GM12878 (cell line): ENCODE measurements at regions not wholly inside any gene's neighbourhood (a gene's known extent, or its start where the extent isn't known, plus 50 kb on each side); places are given as distances from the start of the nearest gene placed in this dataset.

Source experiments
- ATAC-seq: fragments of 200-7000 bp; cut with Tn5 transposase; 3 replicates; pipeline ENCODE4 v1.9.1; 2020; ENCODE audit warnings: mild to moderate bottlenecking, moderate library complexity
- BruUV-seq: library from RNA; stranded (reverse); fragments of 400-500 nt; replicated peaks from 2 replicates; lab custom pipeline; 2021; lab: Mats Ljungman, UMichigan
- CTCF ChIA-PET: fragments of 300-600 bp; sonication (Branson Sonifier 250); formaldehyde crosslinking; extraction: SDS; loops from one replicate; lab custom pipeline; 2021; ENCODE audit warnings: inconsistent platforms; lab: Yijun Ruan, JAX
- POLR2A ChIA-PET: fragments of 350-600 bp; formaldehyde crosslinking; extraction: SDS; loops from one replicate; lab custom pipeline; 2021; ENCODE audit warnings: inconsistent platforms; lab: Charles Lee
- RAD21 ChIA-PET: fragments of 300-600 bp; sonication (Branson Sonifier 250); formaldehyde crosslinking; loops from one replicate; lab custom pipeline; 2023; ENCODE audit warnings: antibody characterized with exemption; ENCODE audit not compliant: unreplicated experiment; lab: Charles Lee
- SMC1A ChIA-PET: fragments of 300-600 bp; sonication (Branson Sonifier 250); formaldehyde crosslinking; loops from one replicate; lab custom pipeline; 2023; ENCODE audit not compliant: unreplicated experiment, uncharacterized antibody; lab: Charles Lee
- DNase-seq: peaks from one replicate; pipeline ENCODE4 v3.0.0-alpha.2; 2011; ENCODE audit warnings: low read depth, low spot score
- FAIRE-seq: peaks from 3 replicates; lab custom pipeline; 2011; peaks lifted over from hg19 to GRCh38; lab: Jason Lieb, UNC
- H2AFZ ChIP-seq: 2 replicates; pipeline ENCODE4 v1.6.0; 2011; ENCODE audit warnings: low read depth, low read length, control low read depth; ENCODE audit not compliant: control insufficient read depth
- H3K27ac ChIP-seq: 2 replicates; pipeline ENCODE4 v1.5.1; 2011; ENCODE audit warnings: control low read depth; ENCODE audit not compliant: control insufficient read depth, insufficient read depth
- H3K27me3 ChIP-seq, 2 experiments: replicated peaks in 1 of 2; 2 replicates each; pipeline versions ENCODE4 v1.6.0 to v1.6.1; 2011; ENCODE audit warnings: low read length in 1 of 2; ENCODE audit not compliant: control insufficient read depth in 2 of 2, insufficient read depth in 2 of 2
- H3K36me3 ChIP-seq, 2 experiments: 2 replicates each; pipeline ENCODE4 v1.5.1; 2011; ENCODE audit warnings: low read length in 1 of 2; ENCODE audit not compliant: control insufficient read depth in 2 of 2, insufficient read depth in 2 of 2
- H3K4me1 ChIP-seq: 2 replicates; pipeline ENCODE4 v1.6.1; 2011; ENCODE audit warnings: mild to moderate bottlenecking, low read length, moderate library complexity, mixed read lengths; ENCODE audit not compliant: control insufficient read depth, insufficient read depth
- H3K4me2 ChIP-seq: 2 replicates; pipeline ENCODE4 v1.6.0; 2011; ENCODE audit warnings: control low read depth; ENCODE audit not compliant: control insufficient read depth, insufficient read depth
- H3K4me3 ChIP-seq: fragments of 200-600 bp; sonication (generic); 2 replicates; pipeline ENCODE4 v1.5.1; 2016
- H3K79me2 ChIP-seq: 2 replicates; pipeline ENCODE4 v1.6.0; 2011; ENCODE audit warnings: low read length; ENCODE audit not compliant: control insufficient read depth, insufficient read depth
- H3K9ac ChIP-seq: 2 replicates; pipeline ENCODE4 v1.8.0; 2011; ENCODE audit warnings: low read length, control low read depth, mixed read lengths; ENCODE audit not compliant: control insufficient read depth, insufficient read depth
- H3K9me3 ChIP-seq: replicated peaks from 3 replicates; pipeline ENCODE4 v1.5.1; 2011; ENCODE audit warnings: mild to moderate bottlenecking, low read length; ENCODE audit not compliant: control insufficient read depth, insufficient read depth
- H4K20me1 ChIP-seq: 2 replicates; pipeline ENCODE4 v1.6.0; 2011; ENCODE audit not compliant: control insufficient read depth, insufficient read depth
- BRCA1 ChIP-seq: IDR thresholded peaks from 2 replicates; pipeline ENCODE4 v1.6.1; 2011; ENCODE audit warnings: low read depth, low read length, improper control_type of control experiment
- CHD2 ChIP-seq: IDR thresholded peaks from 2 replicates; pipeline ENCODE4 v1.6.1; 2011; ENCODE audit warnings: low read depth, low read length, improper control_type of control experiment, borderline replicate concordance
- HCFC1 ChIP-seq: fragments of 150-350 bp; IDR thresholded peaks from 2 replicates; pipeline ENCODE4 v1.6.1; 2014; ENCODE audit warnings: low read length
- IRF4 ChIP-seq: IDR thresholded peaks from 2 replicates; pipeline ENCODE4 v1.6.1; 2011; ENCODE audit warnings: low read depth, low read length
- SPI1 ChIP-seq: IDR thresholded peaks from 2 replicates; pipeline ENCODE4 v1.6.1; 2011; ENCODE audit warnings: low read depth, mild to moderate bottlenecking, low read length, moderate library complexity, borderline replicate concordance; ENCODE audit not compliant: insufficient read depth
- YY1 ChIP-seq: IDR thresholded peaks from 2 replicates; pipeline ENCODE4 v1.6.1; 2011; ENCODE audit warnings: low read depth, mild to moderate bottlenecking, low read length
- WGBS: methylation state at CpG from one replicate; pipeline ENCODE4 v1.1.6; 2016; ENCODE audit warnings: low lambda C conversion rate; ENCODE audit not compliant: insufficient replicate concordance, insufficient coverage; ENCODE audit errors: missing lambda C conversion rate; 5-methylcytosine and 5-hydroxymethylcytosine counted together
- in situ Hi-C: fragments of 300-500 bp; cut with MboI; formaldehyde crosslinking; loops from 9 replicates; pipeline ENCODE4 v1.14.3; 2018; ENCODE audit warnings: mixed read lengths
- intact Hi-C: fragments of 100-400 bp; cut with micrococcal nuclease; formaldehyde crosslinking; loops from one replicate; pipeline ENCODE4 v1.14.2; 2022; ENCODE audit not compliant: unreplicated experiment
- TF ChIP-seq, protein P1 (sequence below): fragments of 450-650 bp; IDR thresholded peaks from 2 replicates; pipeline ENCODE4 v1.6.1; 2018; ENCODE audit warnings: mild to moderate bottlenecking, low read depth, moderate library complexity; ENCODE audit not compliant: partially characterized antibody
- TF ChIP-seq, protein P2 (sequence below): IDR thresholded peaks from 2 replicates; pipeline ENCODE4 v1.6.1; 2011; ENCODE audit warnings: low read depth, mild to moderate bottlenecking, low read length, moderate library complexity, borderline replicate concordance; ENCODE audit errors: extremely low read depth
- TF ChIP-seq, protein P3 (sequence below): fragments of 450-650 bp; formaldehyde crosslinking; IDR thresholded peaks from 2 replicates; pipeline ENCODE4 v1.5.0; 2022; ENCODE audit warnings: mild to moderate bottlenecking, missing genetic modification characterization
- TF ChIP-seq, protein P4 (sequence below): fragments of 450-650 bp; IDR thresholded peaks from 2 replicates; pipeline ENCODE4 v1.6.1; 2017; ENCODE audit warnings: mild to moderate bottlenecking, moderate library complexity
- TF ChIP-seq, protein P5 (sequence below), 3 experiments: IDR thresholded peaks in 2 of 3; conservative IDR thresholded peaks in 1 of 3; 2 replicates each; pipeline ENCODE4 v1.5.1; 2011; ENCODE audit warnings: low read depth in 3 of 3, low read length in 3 of 3, mild to moderate bottlenecking in 3 of 3, control low read depth in 2 of 3, moderate library complexity in 2 of 3, inconsistent platforms in 1 of 3, mixed read lengths in 1 of 3; ENCODE audit not compliant: control insufficient read depth in 2 of 3, insufficient read depth in 1 of 3; ENCODE audit errors: extremely low read depth in 1 of 3

DNA sequence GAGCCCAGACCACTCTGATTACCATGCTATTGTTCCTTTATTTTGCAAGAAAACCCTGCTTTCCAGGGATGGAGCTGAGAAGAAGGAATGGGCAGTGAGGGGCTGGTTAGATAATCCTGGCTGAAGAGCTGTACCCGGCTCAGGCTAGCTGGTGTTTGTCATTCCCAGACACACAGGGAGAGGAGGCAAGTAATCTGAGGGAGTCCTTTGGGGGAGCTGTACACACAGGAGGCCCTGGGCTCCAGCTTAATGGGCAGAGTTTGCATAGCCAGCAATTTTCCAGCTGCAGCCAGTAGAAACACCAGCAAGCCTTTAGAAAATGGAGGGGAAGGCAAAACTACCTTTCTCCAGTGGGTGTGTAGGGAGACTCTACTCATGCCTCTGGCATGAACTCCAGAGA is 259.3 kb downstream of the SOX11 start:
- H3K27ac ChIP-seq = no peak overlapping the region
- no peaks in the 10 kb centered on the region for H3K27me3 ChIP-seq
- ChIA-PET CTCF (no interaction called here), POLR2A (no interaction called here), SMC1A (interaction anchor here (0.6 kb wide), 1 partner anchor 1774 kb away, joined by 3 read pairs; no protein-coding TSS in a partner anchor), RAD21 (no interaction called here)
- in situ Hi-C loops = no loop called here
- ATAC-seq = no peak
- H4K20me1 ChIP-seq = no peaks in the 10 kb centered on the region
- H3K9me3 ChIP-seq = no peaks in the 10 kb centered on the region
- DNase-seq = no peak
- no peak for FAIRE-seq
- no peaks in the 10 kb centered on the region for H3K36me3 ChIP-seq
- no peak overlapping the region for H3K4me2 ChIP-seq
- no peaks in the 10 kb centered on the region for H3K4me1 ChIP-seq
- no TSS peak for BruUV-seq
- intact Hi-C loops = no loop called here
- H3K4me3 ChIP-seq = no peak overlapping the region
- WGBS = 0% methylated on average over 1 of the region's 1 CpG
- no peak overlapping the region for H2AFZ ChIP-seq
- no peaks in the 10 kb centered on the region for H3K79me2 ChIP-seq
- no peak overlapping the region for H3K9ac ChIP-seq
- TF ChIP-seq, protein P1, sequence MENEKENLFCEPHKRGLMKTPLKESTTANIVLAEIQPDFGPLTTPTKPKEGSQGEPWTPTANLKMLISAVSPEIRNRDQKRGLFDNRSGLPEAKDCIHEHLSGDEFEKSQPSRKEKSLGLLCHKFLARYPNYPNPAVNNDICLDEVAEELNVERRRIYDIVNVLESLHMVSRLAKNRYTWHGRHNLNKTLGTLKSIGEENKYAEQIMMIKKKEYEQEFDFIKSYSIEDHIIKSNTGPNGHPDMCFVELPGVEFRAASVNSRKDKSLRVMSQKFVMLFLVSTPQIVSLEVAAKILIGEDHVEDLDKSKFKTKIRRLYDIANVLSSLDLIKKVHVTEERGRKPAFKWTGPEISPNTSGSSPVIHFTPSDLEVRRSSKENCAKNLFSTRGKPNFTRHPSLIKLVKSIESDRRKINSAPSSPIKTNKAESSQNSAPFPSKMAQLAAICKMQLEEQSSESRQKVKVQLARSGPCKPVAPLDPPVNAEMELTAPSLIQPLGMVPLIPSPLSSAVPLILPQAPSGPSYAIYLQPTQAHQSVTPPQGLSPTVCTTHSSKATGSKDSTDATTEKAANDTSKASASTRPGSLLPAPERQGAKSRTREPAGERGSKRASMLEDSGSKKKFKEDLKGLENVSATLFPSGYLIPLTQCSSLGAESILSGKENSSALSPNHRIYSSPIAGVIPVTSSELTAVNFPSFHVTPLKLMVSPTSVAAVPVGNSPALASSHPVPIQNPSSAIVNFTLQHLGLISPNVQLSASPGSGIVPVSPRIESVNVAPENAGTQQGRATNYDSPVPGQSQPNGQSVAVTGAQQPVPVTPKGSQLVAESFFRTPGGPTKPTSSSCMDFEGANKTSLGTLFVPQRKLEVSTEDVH = no peak
- TF ChIP-seq, protein P2, sequence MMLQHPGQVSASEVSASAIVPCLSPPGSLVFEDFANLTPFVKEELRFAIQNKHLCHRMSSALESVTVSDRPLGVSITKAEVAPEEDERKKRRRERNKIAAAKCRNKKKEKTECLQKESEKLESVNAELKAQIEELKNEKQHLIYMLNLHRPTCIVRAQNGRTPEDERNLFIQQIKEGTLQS = no peak
- TF ChIP-seq BRCA1 = no peak
- TF ChIP-seq, protein P3, sequence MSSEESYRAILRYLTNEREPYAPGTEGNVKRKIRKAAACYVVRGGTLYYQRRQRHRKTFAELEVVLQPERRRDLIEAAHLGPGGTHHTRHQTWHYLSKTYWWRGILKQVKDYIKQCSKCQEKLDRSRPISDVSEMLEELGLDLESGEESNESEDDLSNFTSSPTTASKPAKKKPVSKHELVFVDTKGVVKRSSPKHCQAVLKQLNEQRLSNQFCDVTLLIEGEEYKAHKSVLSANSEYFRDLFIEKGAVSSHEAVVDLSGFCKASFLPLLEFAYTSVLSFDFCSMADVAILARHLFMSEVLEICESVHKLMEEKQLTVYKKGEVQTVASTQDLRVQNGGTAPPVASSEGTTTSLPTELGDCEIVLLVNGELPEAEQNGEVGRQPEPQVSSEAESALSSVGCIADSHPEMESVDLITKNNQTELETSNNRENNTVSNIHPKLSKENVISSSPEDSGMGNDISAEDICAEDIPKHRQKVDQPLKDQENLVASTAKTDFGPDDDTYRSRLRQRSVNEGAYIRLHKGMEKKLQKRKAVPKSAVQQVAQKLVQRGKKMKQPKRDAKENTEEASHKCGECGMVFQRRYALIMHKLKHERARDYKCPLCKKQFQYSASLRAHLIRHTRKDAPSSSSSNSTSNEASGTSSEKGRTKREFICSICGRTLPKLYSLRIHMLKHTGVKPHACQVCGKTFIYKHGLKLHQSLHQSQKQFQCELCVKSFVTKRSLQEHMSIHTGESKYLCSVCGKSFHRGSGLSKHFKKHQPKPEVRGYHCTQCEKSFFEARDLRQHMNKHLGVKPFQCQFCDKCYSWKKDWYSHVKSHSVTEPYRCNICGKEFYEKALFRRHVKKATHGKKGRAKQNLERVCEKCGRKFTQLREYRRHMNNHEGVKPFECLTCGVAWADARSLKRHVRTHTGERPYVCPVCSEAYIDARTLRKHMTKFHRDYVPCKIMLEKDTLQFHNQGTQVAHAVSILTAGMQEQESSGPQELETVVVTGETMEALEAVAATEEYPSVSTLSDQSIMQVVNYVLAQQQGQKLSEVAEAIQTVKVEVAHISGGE = no peak
- TF ChIP-seq HCFC1 = no peak
- TF ChIP-seq, protein P4, sequence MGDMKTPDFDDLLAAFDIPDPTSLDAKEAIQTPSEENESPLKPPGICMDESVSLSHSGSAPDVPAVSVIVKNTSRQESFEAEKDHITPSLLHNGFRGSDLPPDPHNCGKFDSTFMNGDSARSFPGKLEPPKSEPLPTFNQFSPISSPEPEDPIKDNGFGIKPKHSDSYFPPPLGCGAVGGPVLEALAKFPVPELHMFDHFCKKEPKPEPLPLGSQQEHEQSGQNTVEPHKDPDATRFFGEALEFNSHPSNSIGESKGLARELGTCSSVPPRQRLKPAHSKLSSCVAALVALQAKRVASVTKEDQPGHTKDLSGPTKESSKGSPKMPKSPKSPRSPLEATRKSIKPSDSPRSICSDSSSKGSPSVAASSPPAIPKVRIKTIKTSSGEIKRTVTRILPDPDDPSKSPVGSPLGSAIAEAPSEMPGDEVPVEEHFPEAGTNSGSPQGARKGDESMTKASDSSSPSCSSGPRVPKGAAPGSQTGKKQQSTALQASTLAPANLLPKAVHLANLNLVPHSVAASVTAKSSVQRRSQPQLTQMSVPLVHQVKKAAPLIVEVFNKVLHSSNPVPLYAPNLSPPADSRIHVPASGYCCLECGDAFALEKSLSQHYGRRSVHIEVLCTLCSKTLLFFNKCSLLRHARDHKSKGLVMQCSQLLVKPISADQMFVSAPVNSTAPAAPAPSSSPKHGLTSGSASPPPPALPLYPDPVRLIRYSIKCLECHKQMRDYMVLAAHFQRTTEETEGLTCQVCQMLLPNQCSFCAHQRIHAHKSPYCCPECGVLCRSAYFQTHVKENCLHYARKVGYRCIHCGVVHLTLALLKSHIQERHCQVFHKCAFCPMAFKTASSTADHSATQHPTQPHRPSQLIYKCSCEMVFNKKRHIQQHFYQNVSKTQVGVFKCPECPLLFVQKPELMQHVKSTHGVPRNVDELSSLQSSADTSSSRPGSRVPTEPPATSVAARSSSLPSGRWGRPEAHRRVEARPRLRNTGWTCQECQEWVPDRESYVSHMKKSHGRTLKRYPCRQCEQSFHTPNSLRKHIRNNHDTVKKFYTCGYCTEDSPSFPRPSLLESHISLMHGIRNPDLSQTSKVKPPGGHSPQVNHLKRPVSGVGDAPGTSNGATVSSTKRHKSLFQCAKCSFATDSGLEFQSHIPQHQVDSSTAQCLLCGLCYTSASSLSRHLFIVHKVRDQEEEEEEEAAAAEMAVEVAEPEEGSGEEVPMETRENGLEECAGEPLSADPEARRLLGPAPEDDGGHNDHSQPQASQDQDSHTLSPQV = no peak
- TF ChIP-seq CHD2 = no peak
- TF ChIP-seq IRF4 = no peak
- TF ChIP-seq, protein P5, sequence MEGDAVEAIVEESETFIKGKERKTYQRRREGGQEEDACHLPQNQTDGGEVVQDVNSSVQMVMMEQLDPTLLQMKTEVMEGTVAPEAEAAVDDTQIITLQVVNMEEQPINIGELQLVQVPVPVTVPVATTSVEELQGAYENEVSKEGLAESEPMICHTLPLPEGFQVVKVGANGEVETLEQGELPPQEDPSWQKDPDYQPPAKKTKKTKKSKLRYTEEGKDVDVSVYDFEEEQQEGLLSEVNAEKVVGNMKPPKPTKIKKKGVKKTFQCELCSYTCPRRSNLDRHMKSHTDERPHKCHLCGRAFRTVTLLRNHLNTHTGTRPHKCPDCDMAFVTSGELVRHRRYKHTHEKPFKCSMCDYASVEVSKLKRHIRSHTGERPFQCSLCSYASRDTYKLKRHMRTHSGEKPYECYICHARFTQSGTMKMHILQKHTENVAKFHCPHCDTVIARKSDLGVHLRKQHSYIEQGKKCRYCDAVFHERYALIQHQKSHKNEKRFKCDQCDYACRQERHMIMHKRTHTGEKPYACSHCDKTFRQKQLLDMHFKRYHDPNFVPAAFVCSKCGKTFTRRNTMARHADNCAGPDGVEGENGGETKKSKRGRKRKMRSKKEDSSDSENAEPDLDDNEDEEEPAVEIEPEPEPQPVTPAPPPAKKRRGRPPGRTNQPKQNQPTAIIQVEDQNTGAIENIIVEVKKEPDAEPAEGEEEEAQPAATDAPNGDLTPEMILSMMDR (IDR thresholded peaks at IDR 0.05 in 2 of 3, conservative IDR thresholded peaks at IDR 0.05 in 1 of 3; ENCODE audit: control insufficient read depth in 2 of 3, extremely low read depth in 1 of 3, insufficient read depth in 1 of 3, low read depth in 3 of 3, low read length in 3 of 3) = no peak
- no peak for TF ChIP-seq SPI1
- TF ChIP-seq YY1 = no peak
